Esophagus muscularis mucosa (tissue), 4 donors: ENCODE measurements at regions not wholly inside any gene's neighbourhood (a gene's known extent, or its start where the extent isn't known, plus 50 kb on each side); places are given as distances from the start of the nearest gene placed in this dataset.

Experiments used
- DNase-seq: peaks from one replicate; pipeline ENCODE4 v3.0.0-alpha.2; 2017; ENCODE audit errors: extremely low spot score
- H3K27ac ChIP-seq, 4 donors: fragments of 200-600 bp; sonication (generic); replicated peaks in 1 of 4; 1 replicate in 3 of 4; 2 replicates in 1 of 4; pipeline ENCODE4 v1.5.1; 2016 to 2019; ENCODE audit warnings: mild to moderate bottlenecking in 1 of 4
- H3K27me3 ChIP-seq, 4 donors: fragments of 200-600 bp; sonication (generic); one replicate each; pipeline versions ENCODE4 v1.5.1 to v1.6.0; 2016 to 2019
- H3K36me3 ChIP-seq, 4 donors: fragments of 200-600 bp; sonication (generic); one replicate each; pipeline ENCODE4 v1.5.1; 2016 to 2019
- H3K4me1 ChIP-seq, 4 donors: fragments of 200-600 bp; sonication (generic); one replicate each; pipeline ENCODE4 v1.5.1; 2016 to 2019
- H3K4me3 ChIP-seq, 4 donors: fragments of 200-600 bp; sonication (generic); 1 replicate in 2 of 4; 2 replicates in 2 of 4; pipeline ENCODE4 v1.5.1; 2016 to 2019; ENCODE audit warnings: mild to moderate bottlenecking in 4 of 4, moderate library complexity in 1 of 4
- H3K9me3 ChIP-seq, 4 donors: fragments of 200-600 bp; sonication (generic); 1 replicate in 3 of 4; 2 replicates in 1 of 4; pipeline ENCODE4 v1.5.1; 2016 to 2019
- CTCF ChIP-seq, 3 experiments: fragments of 200-600 bp in 2 of 3; fragments of 450-650 bp in 1 of 3; sonication (generic) in 2 of 3; IDR thresholded peaks; one replicate each; pipeline ENCODE4 v1.5.1; 2017 to 2019; ENCODE audit warnings: antibody characterized with exemption in 3 of 3, mild to moderate bottlenecking in 2 of 3, moderate library complexity in 1 of 3
- EP300 ChIP-seq: sonication (generic); formaldehyde crosslinking; IDR thresholded peaks from one replicate; pipeline ENCODE4 v1.6.1; 2017; ENCODE audit warnings: antibody characterized with exemption
- POLR2A ChIP-seq: fragments of 450-650 bp; IDR thresholded peaks from one replicate; pipeline ENCODE4 v1.6.1; 2017; ENCODE audit warnings: antibody characterized with exemption, moderate library complexity, mild to moderate bottlenecking, low read depth
- POLR2AphosphoS5 ChIP-seq, 2 donors: sonication (generic); formaldehyde crosslinking; IDR thresholded peaks; one replicate each; pipeline ENCODE4 v1.6.1; 2017; ENCODE audit warnings: antibody characterized with exemption in 2 of 2
- WGBS: methylation state at CpG from one replicate; pipeline ENCODE4 v1.1.5; 2018; 5-methylcytosine and 5-hydroxymethylcytosine counted together
- intact Hi-C: fragments of 100-400 bp; cut with DNase I; formaldehyde crosslinking; loops from one replicate; pipeline ENCODE4 v1.15.1; 2023

DNA sequence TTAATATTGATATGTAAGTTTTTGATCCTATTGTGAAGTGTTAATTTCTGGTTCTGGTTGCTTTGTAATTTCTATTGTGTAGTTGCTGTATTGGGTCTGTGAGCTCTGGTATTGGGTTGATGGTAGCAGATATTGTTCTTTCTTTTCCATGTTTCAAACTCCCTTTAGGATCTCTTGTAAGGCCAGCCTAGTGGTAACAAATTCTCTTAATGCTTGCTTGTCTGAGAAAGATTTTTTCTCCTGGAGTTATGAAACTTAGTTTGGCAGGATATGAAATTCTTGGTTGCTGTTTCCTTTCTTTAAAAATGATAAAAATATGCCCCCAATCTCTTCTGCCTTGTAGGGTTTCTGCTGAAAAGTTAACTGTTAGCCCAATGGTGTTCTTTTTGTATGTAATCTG is 268.6 kb upstream of the PLSCR5 start:
- Histone ChIP-seq H3K27me3 (no peaks in the 10 kb centered on the region), H3K27ac (no peak overlapping the region), H3K4me1 (no peaks in the 10 kb centered on the region), H3K36me3 (no peaks in the 10 kb centered on the region), H3K4me3 (no peak overlapping the region), H3K9me3 (peaks cover 0 to 14% (median 8%) of the 10 kb centered on the region in 4 donors)
- TF ChIP-seq POLR2AphosphoS5 (IDR thresholded peaks at IDR 0.05) (no peak), CTCF (IDR thresholded peaks at IDR 0.05) (no peak), EP300 (no peak), POLR2A (no peak)
- no peak for DNase-seq
- intact Hi-C loops: no loop called here

DNA sequence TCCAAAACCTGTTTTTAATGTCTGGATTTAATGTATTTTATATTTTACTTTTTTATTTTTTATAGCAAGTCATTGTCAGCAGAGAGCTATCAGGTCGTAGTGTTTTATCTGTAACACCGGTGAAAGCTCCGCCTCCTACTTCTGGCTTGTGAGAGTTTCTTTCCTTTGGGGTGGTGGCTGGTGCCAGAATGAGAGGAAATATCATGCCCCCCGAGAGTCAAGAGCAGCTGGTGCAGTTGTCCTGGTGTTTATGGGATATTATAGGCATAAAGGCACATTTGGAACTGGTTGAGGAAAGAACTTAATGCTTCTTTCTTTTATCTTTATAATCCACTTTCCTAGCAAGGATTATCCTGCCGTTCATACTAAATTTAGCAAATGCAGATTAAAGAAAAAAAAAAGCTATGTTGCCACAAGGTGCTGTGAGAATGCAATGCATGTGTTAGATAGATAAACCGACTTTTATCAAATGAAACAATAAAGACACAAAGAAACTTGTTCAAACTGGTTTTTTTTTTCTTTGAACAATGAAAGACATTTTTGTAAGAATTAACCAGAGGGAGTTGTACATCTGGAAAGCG is 260.1 kb upstream of the PLSCR5 start:
- Histone ChIP-seq H3K4me3 (no peak overlapping the region), H3K4me1 (no peaks in the 10 kb centered on the region), H3K27me3 (no peaks in the 10 kb centered on the region), H3K27ac (no peak overlapping the region), H3K9me3 (no peaks in the 10 kb centered on the region), H3K36me3 (no peaks in the 10 kb centered on the region)
- intact Hi-C loops: no loop called here
- TF ChIP-seq POLR2AphosphoS5 (IDR thresholded peaks at IDR 0.05) (no peak), EP300 (no peak), POLR2A (no peak), CTCF (IDR thresholded peaks at IDR 0.05) (no peak)
- no peak for DNase-seq
- 62% methylated on average over 7 of the region's 7 CpGs for WGBS

GRCh38 chr3:146861262-146861661 is 256.1 kb upstream of the PLSCR5 start:
- DNase-seq: no peak

DNA sequence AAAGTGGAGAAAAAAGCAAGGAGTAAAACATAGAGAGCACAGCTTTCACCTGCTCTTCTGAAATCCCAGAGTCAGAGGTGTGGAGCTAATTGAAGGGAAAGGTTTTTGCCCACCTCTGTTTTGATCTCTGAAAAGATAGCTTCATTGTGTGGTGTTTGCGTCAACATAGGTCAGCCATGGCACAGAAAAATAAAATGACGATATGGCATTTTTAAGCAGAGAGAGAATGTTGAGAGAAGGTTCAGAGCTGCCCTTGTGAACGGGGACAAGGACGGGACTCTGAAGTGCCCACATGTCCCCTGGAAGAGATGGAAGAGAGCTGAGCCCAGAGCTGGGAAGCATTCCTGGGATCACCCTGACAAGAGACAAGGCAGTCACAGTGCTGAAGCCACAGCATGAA is 249.4 kb upstream of the PLSCR5 start:
- H3K36me3 ChIP-seq: no peaks in the 10 kb centered on the region
- no peak for TF ChIP-seq POLR2AphosphoS5 (IDR thresholded peaks at IDR 0.05)
- TF ChIP-seq CTCF (IDR thresholded peaks at IDR 0.05): no peak
- TF ChIP-seq POLR2A: no peak
- TF ChIP-seq EP300: no peak
- H3K4me1 ChIP-seq: no peaks in the 10 kb centered on the region
- no peak overlapping the region for H3K27ac ChIP-seq
- no peak for DNase-seq
- intact Hi-C loops: no loop called here
- H3K27me3 ChIP-seq: no peaks in the 10 kb centered on the region
- no peak overlapping the region for H3K4me3 ChIP-seq
- WGBS: 87% methylated on average over 4 of the region's 4 CpGs
- no peaks in the 10 kb centered on the region for H3K9me3 ChIP-seq

More at GRCh38 chr3:146861262-146861661, 256.1 kb upstream of the PLSCR5 start:
- H3K27ac ChIP-seq: no peak overlapping the region
- no peaks in the 10 kb centered on the region for H3K9me3 ChIP-seq
- H3K4me1 ChIP-seq: no peaks in the 10 kb centered on the region
- no peaks in the 10 kb centered on the region for H3K36me3 ChIP-seq
- no peak for TF ChIP-seq POLR2A
- TF ChIP-seq POLR2AphosphoS5 (IDR thresholded peaks at IDR 0.05): no peak
- TF ChIP-seq EP300: no peak
- TF ChIP-seq CTCF (IDR thresholded peaks at IDR 0.05): no peak
- 89% methylated on average over 3 of the region's 3 CpGs for WGBS
- H3K4me3 ChIP-seq: no peak overlapping the region
- H3K27me3 ChIP-seq: no peaks in the 10 kb centered on the region
- intact Hi-C loops: no loop called here

DNA sequence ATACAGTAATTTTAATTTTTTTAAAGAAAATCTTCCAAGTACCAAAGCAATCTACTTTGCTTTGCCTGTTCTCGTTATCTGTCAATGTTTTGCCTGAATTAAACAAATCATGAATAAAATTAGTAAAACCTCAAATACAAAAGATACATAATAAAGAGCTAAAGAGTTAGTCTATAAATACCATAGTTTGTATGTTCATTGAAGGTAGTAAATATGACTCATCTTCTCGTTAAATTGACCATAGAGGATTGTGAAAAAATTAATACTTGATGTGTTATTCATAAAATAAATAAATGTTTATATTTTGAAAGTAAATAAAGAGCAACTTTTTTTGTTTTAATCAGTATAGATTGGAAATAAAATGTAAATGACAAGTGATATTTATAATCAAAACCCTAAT is 246.5 kb upstream of the PLSCR5 start:
- H3K27me3 ChIP-seq: no peaks in the 10 kb centered on the region
- DNase-seq: no peak
- no peaks in the 10 kb centered on the region for H3K36me3 ChIP-seq
- intact Hi-C loops: no loop called here
- H3K4me1 ChIP-seq: no peaks in the 10 kb centered on the region
- no peak overlapping the region for H3K4me3 ChIP-seq
- no peaks in the 10 kb centered on the region for H3K9me3 ChIP-seq
- no peak for TF ChIP-seq POLR2A
- TF ChIP-seq POLR2AphosphoS5 (IDR thresholded peaks at IDR 0.05): no peak
- TF ChIP-seq CTCF (IDR thresholded peaks at IDR 0.05): no peak
- TF ChIP-seq EP300: no peak
- no peak overlapping the region for H3K27ac ChIP-seq
- WGBS: 82% methylated on average over 2 of the region's 2 CpGs
